Neural crest cell (in vitro differentiated cells): ENCODE measurements at regions not wholly inside any gene's neighbourhood (a gene's known extent, or its start where the extent isn't known, plus 50 kb on each side); places are given as distances from the start of the nearest gene placed in this dataset.

Experiments used
- DNase-seq: peaks from one replicate; pipeline ENCODE4 v3.0.0; 2021; ENCODE audit warnings: low read depth, mixed read lengths, low spot score
- H3K27ac Mint-ChIP-seq: one replicate; pipeline ENCODE4 v1.8.0; 2021; ENCODE audit warnings: mild to moderate bottlenecking, mixed read lengths; ENCODE audit not compliant: unreplicated experiment
- H3K27me3 Mint-ChIP-seq: 2 replicates; pipeline ENCODE4 v1.8.0; 2021; ENCODE audit warnings: low read depth, mild to moderate bottlenecking, mixed read lengths
- H3K36me3 Mint-ChIP-seq: 2 replicates; pipeline ENCODE4 v1.8.0; 2021; ENCODE audit warnings: low read depth, mild to moderate bottlenecking, mixed read lengths
- H3K4me1 Mint-ChIP-seq: 2 replicates; pipeline ENCODE4 v1.8.0; 2021; ENCODE audit warnings: mixed read lengths
- H3K4me3 Mint-ChIP-seq: one replicate; pipeline ENCODE4 v1.8.0; 2021; ENCODE audit warnings: mild to moderate bottlenecking, mixed read lengths
- H3K9me3 Mint-ChIP-seq: 2 replicates; pipeline ENCODE4 v1.8.0; 2021; ENCODE audit warnings: mixed read lengths
- TF ChIP-seq, protein P1 (sequence below): fragments of 200-600 bp; sonication (generic); conservative IDR thresholded peaks from 2 replicates; pipeline ENCODE4 v1.5.0; 2021; ENCODE audit warnings: antibody characterized with exemption, mild to moderate bottlenecking

DNA sequence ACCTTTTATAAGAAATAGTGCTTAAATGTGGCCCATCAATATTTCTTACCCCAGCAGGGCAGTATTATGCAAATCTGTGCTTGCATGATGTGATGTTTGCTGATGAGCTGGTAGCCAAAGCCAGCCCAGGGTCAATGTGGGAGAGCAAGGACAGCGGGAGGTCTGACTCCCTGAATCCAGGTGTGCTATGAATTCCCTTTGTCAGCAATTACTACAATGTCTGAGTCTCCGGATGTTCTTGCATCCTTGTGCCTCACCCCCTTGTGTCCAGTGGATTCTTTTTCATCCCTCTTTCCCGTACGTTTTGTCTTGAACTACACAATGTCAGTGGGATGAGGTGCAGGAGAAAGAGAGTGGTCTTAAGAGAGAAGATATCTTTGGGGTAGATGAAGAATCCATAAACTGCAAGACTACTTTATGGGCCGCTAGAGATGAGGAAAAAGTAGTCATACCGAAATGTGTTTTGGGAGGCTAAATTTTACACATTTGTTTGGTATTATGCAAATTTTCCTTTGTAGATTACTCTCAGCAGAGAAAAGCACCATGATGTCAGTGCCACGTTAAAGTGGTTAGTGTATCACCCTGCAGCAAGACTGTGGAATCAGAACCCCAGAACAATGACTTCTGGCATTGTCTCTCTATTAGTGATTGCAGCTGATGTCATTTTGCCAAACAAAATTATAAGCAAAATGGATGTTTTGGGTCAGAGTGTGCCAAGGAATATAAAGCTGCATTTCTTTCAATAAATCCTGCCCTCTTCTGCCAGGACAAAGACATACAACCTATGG, 53.5 kb upstream of the TSHZ3 start:
- no peaks in the 10 kb centered on the region for H3K4me1 Mint-ChIP-seq
- TF ChIP-seq, protein P1, sequence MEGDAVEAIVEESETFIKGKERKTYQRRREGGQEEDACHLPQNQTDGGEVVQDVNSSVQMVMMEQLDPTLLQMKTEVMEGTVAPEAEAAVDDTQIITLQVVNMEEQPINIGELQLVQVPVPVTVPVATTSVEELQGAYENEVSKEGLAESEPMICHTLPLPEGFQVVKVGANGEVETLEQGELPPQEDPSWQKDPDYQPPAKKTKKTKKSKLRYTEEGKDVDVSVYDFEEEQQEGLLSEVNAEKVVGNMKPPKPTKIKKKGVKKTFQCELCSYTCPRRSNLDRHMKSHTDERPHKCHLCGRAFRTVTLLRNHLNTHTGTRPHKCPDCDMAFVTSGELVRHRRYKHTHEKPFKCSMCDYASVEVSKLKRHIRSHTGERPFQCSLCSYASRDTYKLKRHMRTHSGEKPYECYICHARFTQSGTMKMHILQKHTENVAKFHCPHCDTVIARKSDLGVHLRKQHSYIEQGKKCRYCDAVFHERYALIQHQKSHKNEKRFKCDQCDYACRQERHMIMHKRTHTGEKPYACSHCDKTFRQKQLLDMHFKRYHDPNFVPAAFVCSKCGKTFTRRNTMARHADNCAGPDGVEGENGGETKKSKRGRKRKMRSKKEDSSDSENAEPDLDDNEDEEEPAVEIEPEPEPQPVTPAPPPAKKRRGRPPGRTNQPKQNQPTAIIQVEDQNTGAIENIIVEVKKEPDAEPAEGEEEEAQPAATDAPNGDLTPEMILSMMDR, result no peak
- no peaks in the 10 kb centered on the region for H3K9me3 Mint-ChIP-seq
- no peaks in the 10 kb centered on the region for H3K36me3 Mint-ChIP-seq
- H3K27me3 Mint-ChIP-seq, result peaks cover 53% of the 10 kb centered on the region
- H3K4me3 Mint-ChIP-seq, result no peak overlapping the region
- no peak for DNase-seq
- no peak overlapping the region for H3K27ac Mint-ChIP-seq

DNA sequence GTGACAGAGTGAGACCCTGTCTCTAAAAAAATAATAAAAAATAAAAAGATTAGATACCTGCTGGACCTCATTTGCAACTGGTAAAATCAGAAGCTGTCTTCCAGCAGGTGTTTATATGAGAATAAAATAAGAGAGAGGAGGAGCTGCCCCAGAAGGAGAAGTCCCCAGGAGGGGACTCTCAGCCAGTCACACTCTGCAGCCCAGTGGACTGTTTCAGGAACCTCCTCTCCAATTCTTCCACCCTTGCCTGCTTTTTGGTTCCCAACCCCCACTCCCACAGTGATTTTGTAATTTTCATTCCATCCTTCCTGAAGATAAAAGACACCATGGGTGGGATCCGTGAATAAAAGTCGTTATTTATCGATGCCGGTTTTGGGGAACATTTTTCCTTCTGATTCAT, 56.9 kb upstream of the TSHZ3 start:
- H3K27me3 Mint-ChIP-seq, result peaks cover 19% of the 10 kb centered on the region
- TF ChIP-seq, protein P1, result no peak
- no peak overlapping the region for H3K27ac Mint-ChIP-seq
- H3K9me3 Mint-ChIP-seq, result peaks cover 2% of the 10 kb centered on the region
- peaks cover 12% of the 10 kb centered on the region for H3K4me1 Mint-ChIP-seq
- DNase-seq, result no peak
- H3K4me3 Mint-ChIP-seq, result no peak overlapping the region
- H3K36me3 Mint-ChIP-seq, result no peaks in the 10 kb centered on the region

DNA sequence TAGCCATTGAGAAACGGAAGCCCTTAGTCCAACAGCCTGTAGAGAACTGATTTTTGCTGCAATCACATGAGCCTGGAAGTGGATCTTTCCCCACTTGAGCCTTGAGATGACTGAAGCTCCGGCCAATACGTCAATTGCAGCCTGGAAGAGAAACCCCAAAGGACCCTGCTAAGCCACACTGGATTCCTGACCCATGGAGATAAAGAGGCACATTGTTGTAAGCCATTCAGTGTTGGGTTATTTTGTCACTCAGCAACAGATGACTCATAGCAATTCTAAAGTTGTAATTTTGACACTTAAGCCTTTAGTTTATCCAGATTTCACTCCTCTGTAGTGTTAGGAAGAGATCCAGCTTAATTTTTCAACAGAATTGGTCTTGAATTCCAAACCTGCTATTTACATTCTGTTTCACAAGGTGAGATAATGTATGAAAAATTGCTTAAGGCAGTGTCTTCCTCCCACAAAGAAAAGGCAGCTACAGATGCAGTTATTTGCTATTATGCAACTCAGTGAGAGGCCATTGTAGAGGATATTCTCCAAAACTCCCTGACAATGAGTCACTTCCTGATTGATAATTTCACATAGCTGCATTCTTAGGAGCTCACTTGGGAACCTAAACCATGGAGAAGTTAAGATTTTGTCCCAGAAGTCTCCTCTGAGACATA, 59.4 kb upstream of the TSHZ3 start:
- H3K27ac Mint-ChIP-seq, result no peak overlapping the region
- no peak overlapping the region for H3K4me3 Mint-ChIP-seq
- H3K27me3 Mint-ChIP-seq, result peaks cover 10% of the 10 kb centered on the region

DNA sequence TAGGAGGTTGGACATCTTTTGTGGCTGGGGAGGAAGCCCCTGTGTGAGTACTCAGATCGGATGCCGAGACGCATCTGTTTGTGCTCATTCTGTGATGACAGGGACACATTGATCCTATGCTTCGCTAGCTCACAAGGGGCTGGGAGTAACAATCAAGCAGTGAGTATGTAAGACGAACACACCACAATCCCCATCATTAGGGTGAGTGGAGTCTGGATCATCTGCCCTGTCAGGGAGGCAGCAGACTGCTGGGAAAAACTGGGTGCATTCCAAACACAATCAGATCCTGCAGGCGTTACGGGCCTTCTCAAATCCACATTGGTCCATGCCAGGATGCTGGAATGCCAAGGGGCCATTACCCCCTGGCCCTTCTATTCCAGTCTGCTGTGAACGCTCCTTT, 64.1 kb upstream of the TSHZ3 start:
- Mint-ChIP-seq H3K4me3 (no peak overlapping the region), H3K27ac (no peak overlapping the region), H3K27me3 (peaks cover 38% of the 10 kb centered on the region), H3K4me1 (peaks cover 8% of the 10 kb centered on the region), H3K9me3 (peaks cover 2% of the 10 kb centered on the region), H3K36me3 (no peaks in the 10 kb centered on the region)
- TF ChIP-seq, protein P1, result no peak
- DNase-seq, result no peak

More for the DNA sequence above, 59.4 kb upstream of the TSHZ3 start:
- DNase-seq, result no peak
- Mint-ChIP-seq H3K4me1 (peaks cover 12% of the 10 kb centered on the region), H3K36me3 (no peaks in the 10 kb centered on the region), H3K9me3 (peaks cover 2% of the 10 kb centered on the region)
- TF ChIP-seq, protein P1, result no peak

DNA sequence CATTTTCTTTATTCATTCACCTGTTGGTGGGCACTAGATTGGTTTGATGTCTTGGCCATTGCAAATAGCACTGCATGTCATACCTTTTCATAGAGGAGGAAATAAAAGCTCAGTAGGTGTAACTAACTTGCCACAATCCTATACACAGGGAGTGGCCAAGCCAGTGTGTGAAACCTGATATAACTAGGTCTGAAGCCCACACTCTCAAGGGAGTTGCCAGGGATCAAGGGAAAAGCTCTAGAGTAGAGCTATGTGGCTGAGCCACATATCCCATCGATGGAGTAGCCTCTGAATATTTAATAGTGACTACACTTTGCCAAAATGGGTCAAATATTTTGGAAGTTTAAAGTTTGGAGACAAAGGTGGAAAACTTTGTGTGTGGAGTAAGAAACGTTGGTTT, 66.1 kb upstream of the TSHZ3 start:
- peaks cover 54% of the 10 kb centered on the region for H3K27me3 Mint-ChIP-seq
- TF ChIP-seq, protein P1, result no peak
- H3K27ac Mint-ChIP-seq, result no peak overlapping the region
- DNase-seq, result no peak
- no peaks in the 10 kb centered on the region for H3K4me1 Mint-ChIP-seq
- no peaks in the 10 kb centered on the region for H3K9me3 Mint-ChIP-seq
- no peaks in the 10 kb centered on the region for H3K36me3 Mint-ChIP-seq
- no peak overlapping the region for H3K4me3 Mint-ChIP-seq
